Gastrocnemius medialis (tissue), 4 donors: ENCODE measurements at regions not wholly inside any gene's neighbourhood (a gene's known extent, or its start where the extent isn't known, plus 50 kb on each side); places are given as distances from the start of the nearest gene placed in this dataset.

Source experiments
- CTCF ChIP-seq, 5 experiments: fragments of 450-650 bp in 3 of 5; fragments of 200-600 bp in 2 of 5; sonication (generic) in 2 of 5; IDR thresholded peaks in 4 of 5; conservative IDR thresholded peaks in 1 of 5; 1 replicate in 4 of 5; 2 replicates in 1 of 5; pipeline ENCODE4 v1.5.1; 2016 to 2019; ENCODE audit warnings: antibody characterized with exemption in 5 of 5, mild to moderate bottlenecking in 3 of 5, moderate library complexity in 3 of 5
- POLR2A ChIP-seq, 2 donors: fragments of 450-650 bp; IDR thresholded peaks; one replicate each; pipeline ENCODE4 v1.6.1; 2017; ENCODE audit warnings: antibody characterized with exemption in 2 of 2, mild to moderate bottlenecking in 2 of 2, moderate library complexity in 2 of 2

- no peak for TF ChIP-seq CTCF (IDR thresholded peaks at IDR 0.05 in 4 of 5, conservative IDR thresholded peaks at IDR 0.05 in 1 of 5)
- TF ChIP-seq POLR2A (IDR thresholded peaks at IDR 0.05): no peak
Measured at GRCh38 chr12:93027041-93027440, 97.9 kb upstream of the EEA1 start.
